SK-N-DZ (cell line): ENCODE measurements at regions not wholly inside any gene's neighbourhood (a gene's known extent, or its start where the extent isn't known, plus 50 kb on each side); places are given as distances from the start of the nearest gene placed in this dataset.
A peak's percentile ranks its signal among the peaks of the same experiment; 100 is the strongest.

Experiments
- DNase-seq: peaks from one replicate; pipeline ENCODE4 v3.0.0-alpha.2; 2015; ENCODE audit warnings: low spot score

DNA sequence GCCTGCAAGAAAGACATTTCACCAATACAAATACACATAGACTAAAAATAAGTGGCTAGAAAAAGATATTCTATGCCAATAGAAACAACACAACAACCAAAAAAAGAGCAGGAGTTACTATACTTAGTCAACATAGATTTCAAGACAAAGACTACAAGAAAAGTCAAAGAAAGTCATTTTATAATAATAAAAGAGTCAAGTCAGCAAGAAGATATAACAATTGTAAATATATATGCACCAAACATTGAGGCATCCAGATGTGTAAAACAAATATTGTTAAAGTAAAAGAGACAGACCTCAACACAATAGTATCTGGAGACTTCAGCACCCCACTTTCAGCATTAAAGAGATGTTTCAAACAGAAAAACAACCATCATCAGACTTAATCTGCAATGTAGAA is 104.6 kb downstream of the AMY1C start:
- no peak for DNase-seq

DNA sequence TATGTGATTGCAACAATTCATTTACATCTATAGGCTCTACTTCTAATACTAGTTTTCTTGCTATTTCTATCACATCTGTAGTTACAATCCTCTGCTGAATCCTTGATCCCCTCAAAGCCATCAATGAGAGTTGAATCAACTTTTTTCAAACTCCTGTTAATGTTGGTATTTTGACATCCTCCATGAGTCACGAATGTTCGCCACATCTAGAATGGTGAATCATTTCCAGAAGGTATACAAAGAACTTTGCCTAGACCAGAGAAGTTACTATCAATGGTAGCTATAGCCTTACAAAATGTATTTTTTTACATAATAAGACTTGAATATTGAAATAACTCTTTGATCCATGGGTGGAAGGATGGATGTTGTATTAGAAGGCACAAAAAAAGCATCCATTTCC is 110.0 kb downstream of the AMY1C start:
- no peak for DNase-seq

DNA sequence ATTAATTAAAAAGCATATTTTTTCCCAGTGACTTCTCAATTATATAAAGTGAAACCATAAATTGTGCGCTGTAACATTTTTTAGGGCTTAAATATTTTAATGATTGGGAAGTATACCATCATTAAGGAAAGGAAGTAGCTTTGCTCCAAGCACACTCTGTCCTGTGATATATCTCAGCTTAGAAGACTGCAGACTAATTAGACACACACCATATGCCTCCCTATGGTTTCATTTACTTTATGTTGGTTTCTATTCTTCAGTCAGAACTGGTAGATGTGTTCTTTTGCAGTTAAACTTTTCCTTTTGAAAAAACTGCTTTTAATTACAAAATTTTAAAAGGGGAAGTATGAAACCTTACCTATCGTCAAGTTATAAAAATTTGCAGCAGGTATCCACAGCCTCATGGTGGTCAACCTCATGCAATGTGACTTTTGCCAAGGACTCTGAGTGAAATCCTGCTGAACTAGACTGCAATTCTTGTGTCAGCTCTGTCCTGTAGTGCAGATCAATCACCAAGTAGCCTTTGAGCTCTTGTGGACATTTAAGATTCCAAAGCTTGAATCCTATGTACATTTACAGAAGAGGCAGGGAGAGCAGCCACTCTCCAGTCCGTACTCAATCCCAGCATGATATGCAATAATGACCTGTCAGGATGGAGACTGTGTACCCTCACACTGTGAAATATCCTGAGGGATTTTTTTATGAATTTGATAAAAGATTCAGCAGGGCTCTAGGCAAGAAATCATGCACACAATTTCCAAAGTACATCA is 149.1 kb downstream of the AMY1C start:
- no peak for DNase-seq

DNA sequence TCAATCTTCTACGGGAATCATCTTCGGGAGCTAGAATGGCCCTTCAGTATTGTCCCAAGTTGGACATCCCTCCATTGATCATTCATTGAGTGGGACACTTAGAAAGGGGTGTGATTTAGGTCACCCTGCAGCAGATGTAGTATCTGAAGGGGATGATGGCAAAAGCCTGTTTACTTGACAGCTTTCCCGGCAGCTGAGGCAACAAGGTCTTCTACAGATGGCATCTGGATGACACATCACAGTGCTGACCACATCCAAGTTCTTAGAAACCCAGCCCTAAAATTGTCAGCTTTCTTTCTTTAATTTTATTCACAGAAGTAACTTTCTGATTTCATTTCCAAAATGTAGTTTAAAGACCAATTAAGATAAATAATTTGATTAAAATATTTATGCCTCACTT is 150.3 kb downstream of the AMY1C start:
- no peak for DNase-seq

DNA sequence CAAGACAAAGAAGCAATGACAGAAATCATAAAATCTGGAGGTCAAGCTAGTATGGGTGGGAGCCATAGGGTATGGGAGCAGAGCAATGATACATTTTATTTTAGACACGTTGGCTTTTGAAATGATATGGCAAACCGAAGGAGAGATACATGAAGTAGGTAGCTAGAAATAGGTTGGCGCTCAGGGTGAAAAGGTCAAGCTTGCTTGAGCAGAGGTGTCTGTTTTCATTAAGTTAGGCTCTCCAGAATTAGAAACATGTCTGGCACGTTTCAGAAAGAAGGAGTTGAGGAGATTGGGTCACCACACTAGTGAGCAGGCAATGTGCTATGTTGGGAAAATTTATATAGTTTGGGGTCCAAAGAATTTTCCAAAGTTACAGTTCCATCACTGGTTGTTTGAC is 151.4 kb downstream of the AMY1C start:
- DNase-seq = peak; percentile 53

DNA sequence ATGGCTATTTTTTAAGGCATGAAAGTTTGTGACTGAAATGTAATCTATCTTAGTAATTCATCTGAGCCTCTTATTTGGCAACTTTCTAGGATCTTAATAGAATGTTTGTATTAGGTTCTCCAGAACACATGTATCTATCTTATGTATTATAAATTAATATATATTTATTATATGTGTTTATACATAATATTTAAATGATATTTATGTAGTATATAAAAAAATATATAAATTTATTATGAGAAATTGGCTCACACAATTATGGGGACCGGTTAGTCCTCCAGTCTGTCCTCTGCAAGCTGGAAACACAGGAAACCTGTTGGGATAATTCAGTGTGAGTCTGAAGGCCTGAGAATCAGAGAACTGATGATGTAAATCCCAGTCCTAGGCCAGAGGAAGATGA is 155.7 kb downstream of the AMY1C start:
- DNase-seq = no peak

DNA sequence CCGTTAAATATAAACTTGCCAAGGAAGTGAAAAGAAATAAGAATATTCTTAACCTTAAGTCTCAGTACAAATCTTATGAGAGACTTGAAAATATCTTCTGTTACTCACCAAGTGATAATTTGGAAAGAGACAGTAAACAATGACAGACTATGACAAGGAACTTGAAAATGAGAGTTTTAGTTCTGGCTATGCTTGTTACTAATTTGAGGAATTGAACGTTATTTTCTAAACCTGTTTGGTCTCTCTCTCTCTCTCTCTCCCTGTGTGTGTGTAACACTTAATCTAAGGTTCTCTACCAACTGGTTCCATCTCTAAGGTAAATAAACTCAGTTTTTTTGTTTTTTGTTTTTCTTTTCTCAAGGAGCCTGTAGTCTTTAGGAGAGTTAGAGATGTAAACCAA is 161.8 kb downstream of the AMY1C start:
- no peak for DNase-seq

DNA sequence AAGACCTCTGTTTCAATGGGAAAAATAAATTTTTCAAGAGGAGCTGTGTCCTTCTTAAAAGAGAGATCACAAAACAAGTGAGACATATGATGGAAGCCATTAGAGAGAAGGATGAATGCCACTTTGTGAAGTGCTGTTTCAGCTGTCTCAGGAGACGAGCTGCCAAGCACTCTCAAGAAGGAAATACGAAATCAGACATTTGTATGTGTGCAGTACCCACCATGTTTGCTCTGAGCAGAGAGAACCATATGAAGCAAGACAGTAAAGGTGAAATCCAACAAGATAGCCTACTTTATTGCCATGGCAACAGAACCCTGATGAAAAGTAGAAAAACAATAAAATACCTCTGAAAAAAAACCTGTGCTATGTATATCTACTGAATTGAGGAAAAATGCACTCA is 168.1 kb downstream of the AMY1C start:
- no peak for DNase-seq

DNA sequence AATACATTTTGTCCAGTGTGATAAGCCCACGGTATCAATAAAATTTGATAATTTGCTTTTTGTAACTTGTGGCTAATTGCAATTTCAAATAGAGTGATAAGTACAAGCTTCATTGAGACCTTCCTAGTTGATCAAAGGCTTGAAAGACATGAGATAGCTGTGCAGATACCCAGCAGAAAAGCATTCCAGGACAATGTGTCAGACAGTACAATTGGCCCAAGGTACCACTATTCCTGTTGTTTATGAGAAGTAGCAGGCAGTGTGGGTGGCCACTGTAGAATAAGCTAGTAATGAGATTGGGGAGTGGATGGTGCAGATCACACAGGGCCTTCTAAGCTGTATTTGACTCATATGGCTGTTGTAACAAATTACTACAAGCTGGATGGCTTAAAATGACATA is 182.2 kb downstream of the AMY1C start:
- DNase-seq = no peak

DNA sequence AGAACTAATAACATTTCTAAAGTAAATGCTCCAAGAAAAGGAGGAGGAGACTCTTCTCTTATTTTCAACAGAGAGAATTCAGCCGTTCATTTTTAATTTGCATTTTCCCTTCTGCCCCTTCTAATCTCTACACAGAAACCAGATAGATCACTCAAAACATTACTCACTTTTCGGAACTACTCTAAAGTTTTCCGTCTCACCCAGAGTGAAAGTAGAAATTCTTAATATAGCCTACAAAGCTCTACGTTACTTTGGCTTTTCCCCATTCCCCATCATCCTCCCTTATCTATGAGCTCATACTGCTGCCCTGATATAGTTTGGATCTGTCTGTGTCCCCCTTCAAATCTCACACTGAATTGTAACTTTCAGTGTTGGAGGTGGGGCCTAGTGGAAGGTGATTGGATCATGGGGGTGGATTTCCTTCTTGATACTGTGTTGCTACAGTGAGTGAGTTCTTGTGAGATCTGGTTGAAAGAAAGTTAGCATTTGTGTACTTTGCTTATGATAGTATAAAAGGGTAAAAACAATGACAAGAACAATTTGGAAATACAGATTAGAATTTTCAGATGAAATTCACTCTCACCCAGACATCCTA is 188.2 kb downstream of the AMY1C start:
- no peak for DNase-seq

DNA sequence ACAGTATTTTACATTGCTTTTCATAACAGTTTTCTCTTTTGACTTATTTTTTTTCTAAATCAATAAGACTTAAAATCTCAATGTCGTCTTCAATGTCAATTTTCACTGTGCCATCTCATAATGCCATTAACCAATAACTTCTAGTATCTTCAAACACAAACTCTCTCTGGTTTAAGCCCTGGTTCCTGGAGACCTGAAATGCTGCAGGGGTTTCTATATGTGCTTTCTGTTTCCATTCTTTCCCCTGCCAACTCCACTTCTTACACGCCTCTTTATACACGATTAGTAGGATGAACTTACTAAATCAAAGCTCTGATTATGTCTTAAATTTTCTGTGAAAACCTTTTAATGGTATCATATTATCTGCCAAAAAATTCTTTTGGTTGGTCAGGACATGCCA is 191.4 kb downstream of the AMY1C start:
- no peak for DNase-seq

DNA sequence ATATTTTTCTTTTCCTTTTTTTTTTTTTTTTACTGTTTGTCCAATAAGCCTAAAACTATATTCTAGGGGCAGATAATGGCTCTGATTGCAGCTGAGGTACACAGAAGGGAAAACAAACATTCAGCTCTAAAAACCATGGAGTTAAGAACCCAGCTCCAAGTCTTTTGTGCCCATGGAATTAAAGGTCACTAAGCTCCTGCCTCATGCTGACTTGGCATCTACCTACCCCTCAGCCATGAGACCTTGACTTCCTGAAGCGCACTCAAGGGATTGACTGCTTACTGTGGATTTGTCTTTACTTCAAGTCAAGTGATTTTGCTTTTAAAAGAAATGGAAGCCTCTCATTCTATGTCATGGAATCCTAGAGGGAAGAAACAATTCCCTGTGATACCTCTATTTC is 192.3 kb downstream of the AMY1C start:
- DNase-seq = no peak

DNA sequence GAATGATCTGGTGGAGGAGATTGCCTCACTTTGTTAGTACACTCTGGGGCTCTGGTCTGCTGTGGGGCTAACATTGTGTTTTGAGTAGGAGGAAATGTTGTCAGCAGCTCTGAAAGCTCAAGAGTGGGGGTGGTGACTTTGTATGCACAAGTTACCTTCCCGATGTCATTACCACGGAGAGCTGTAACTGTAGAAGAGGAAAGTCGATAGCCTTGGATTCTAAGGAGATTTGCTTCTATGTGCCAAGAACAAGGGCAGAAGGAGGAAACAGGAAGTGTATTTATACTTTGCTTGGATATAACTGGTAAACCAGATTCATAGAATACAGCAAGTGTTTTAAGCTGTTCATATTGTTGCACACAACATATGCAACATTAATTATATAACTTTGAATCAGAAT is 196.1 kb downstream of the AMY1C start:
- no peak for DNase-seq

DNA sequence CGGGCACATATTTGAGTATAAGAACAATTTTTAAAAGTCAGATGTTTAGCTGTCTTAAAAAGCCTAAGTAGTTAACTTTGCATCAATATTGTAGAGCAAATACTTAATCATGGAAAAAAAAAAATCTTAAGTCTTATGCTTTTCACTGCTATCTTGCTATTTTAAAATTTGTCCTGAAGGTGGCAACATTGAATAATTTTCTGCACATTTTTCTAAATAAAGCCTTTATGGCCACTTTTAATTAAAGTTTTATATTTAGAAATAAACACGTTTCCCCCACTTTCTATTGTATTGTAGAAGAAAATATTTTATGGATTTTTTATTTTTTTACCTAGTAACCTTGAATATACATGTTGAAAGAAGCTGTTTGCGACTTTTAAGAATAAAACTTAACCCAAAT is 198.8 kb downstream of the AMY1C start:
- no peak for DNase-seq

DNA sequence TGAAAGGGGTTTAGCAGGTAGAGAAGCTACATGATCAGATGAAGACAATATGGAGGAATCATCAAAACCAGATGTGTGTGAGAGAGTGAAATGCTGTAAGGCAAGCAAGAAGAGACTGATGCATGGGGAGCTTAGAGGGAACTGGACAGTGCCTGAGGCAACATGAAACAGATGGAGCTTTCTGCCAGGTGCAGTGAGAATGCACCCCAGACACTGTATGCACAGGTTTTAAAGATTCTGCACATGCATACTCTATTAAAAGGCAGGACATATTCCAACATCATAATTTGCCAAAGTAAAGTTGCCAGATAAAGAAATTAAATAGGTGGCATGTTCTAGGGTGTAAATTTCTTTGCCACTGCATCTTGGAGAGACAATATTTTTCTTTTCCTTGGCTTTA is 200.1 kb downstream of the AMY1C start:
- DNase-seq = peak; percentile 12

DNA sequence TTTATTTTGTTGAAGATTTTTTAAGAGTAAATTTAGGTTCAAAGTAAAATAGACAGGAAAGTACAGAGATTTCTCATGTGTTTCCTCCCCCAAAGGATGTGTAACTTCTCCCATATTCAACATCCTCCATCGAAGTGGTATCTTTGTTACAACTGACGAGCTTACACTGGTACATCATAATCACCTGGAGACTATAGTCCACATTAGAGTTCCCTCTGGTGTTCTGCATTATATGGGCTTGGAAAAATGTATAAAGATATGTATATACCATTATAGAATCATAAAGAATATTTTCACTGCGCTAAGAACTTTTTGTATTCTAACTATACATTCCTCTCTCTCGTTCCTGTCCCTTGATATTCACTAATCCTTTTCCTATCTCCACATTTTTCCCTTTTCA is 203.7 kb downstream of the AMY1C start:
- no peak for DNase-seq

DNA sequence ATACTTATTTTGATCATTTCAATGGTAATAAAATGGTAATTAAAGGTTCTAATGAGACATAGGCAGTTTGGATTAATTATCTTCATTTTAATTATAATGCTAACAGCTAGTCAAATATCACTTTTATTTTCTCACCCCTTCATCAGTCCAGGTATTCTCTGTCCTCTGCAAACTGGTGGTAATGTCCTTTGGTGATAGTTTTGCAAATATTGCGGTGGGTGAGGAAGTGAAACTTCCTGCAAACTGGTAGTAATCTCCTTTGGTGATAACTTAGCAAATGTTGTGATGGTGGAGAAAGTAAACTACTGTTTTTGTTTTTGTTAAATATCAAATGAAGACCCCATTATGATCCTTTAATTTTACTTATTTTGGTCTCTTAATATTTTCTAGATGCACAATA is 209.0 kb downstream of the AMY1C start:
- DNase-seq = no peak

DNA sequence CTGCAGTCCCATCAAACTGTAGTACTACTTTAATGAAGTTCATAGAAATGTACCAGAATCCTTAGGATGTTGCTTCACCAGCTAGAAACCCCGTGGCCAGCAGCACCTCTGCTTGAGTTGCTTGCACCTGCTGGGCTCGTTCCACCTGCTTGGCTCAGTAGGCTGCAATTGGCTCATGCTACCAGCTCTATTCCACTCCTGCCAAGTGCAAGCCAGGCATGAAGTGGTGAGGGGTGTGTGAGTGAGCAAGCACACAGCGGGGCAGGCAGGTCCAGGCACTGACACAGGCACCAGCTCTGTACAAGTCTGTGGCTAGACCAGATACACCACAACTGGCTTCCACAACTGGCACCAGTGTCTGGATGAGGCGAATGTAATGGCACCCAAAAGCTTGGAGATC is 209.9 kb downstream of the AMY1C start:
- no peak for DNase-seq

DNA sequence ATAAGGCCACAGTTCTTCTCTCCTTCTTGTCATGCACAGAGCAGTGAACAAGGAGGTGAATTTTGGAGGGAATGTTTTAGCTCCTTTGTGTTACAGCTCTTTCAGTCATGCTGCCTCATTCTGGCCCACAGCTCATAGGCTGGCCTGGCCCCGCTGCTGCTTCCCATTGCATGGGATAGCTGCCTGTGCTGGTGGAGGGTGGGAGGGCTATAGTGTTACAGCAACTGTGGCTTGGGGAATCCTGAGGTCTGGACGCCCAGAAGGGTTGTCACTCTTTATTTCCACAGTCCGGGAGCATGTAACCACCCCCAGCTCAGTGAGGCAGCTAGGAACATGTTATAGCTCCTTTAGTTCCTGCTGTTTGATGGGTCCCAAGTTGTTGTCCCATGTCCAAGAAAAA is 210.3 kb downstream of the AMY1C start:
- no peak for DNase-seq

DNA sequence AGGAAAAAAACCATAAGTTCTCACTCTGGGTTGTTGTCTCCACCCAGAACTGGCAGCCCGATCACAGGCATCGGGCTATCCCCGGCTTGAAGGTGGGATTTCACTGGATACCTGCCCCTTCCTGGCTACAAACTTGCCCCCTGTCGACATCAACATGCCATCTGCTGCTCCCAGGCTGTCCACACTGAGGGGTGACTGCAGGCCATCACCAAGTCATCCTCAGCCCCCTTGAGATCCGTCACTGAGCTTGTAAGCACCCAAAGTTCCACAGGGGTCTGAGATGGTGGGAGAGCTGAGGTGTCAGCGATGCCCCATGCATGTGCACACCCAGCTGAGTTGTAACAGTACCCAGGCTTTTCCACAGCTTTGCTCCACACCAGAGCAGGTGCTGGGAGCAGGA is 211.0 kb downstream of the AMY1C start:
- no peak for DNase-seq

DNA sequence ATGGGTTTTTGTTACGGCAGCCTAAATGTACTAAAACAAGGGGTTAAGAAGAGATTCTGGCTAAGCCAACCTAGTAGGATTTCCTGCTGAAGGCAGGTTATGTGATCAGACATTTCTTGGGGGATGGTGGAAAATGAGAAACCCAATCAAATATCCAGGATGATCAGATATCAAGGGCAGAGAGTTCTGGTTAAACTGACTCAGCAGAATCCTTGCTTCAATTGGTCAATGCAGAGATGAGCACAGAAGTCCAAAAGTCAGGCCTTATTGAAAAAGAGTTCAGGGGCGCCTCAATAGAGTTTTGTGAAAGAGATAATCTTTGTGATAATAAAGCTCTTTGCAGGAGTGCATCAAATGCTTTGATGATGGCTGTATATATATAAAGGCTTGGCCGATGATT is 237.1 kb downstream of the AMY1C start:
- no peak for DNase-seq

DNA sequence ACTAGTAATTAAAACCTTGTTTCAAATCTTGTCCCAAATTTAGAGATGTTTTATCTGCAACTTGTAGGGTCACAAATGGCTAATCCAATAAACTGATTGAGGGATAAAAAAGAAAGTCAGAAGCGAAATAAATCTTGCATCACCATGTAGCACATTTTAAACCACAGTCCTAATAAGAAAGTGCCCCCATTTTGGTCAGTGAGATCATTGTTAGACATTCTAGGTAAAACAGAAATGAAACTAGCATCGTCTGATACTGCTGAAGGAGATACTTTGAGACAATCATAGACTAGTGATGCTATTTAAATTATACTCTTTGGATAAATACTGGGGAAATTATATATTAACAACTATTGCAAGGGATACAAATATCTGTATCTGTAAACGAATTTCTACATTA is 247.9 kb downstream of the AMY1C start:
- DNase-seq = no peak

DNA sequence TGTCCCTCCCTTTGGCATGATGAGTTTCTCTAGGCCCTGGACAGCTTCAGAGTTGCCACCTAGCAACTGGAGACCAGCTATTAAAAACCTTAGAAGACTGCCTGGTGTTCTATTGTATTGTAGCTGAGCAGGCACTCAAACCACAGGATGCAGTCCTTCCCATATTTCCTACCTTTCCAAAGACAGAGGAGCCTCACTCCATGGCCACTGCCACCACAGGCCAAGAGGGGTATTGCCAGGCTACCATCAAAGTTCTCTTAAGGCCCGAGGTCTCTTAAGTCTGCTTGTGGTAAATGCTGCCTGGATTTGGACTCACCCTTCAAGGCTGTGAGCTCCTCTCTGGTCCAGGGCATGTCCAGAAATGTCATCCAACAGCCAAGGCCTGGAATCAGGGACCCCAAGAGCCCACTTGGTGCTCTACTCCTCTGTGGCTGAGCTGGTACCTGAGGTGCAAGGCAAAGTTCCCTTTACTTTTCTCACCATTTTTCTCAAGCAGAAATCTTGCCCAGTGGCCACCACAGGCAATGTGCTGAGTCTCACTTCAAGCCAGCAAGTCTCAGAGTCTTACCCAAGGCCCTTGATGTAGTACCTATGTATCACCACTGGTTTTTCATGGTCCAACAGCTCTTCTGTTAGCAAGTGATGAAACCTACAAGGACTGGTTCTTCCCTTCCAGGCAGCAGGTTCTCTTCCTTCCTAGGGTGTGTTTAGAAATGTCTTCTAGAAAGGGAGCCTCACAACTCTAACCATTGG is 269.4 kb downstream of the AMY1C start:
- no peak for DNase-seq
